Mesenchymal stem cell (in vitro differentiated cells and primary cell): ENCODE measurements at regions not wholly inside any gene's neighbourhood (a gene's known extent, or its start where the extent isn't known, plus 50 kb on each side); places are given as distances from the start of the nearest gene placed in this dataset.
"Not testable (repeated sequence)": the region's sequence is repeated elsewhere in the genome, so short reads cannot be mapped to it uniquely, and the experiment has no call there.

ENCODE experiments used
- DNase-seq: peaks from one replicate; pipeline ENCODE4 v3.0.0-alpha.2; 2013
- H2AFZ ChIP-seq: one replicate; pipeline ENCODE4 v1.6.1; 2013; ENCODE audit warnings: low read depth, mild to moderate bottlenecking, control low read depth, inconsistent platforms, low read length, moderate library complexity
- H2AK5ac ChIP-seq: 2 replicates; pipeline ENCODE4 v1.6.1; 2013; ENCODE audit warnings: low read length, moderate library complexity, mild to moderate bottlenecking, inconsistent platforms; ENCODE audit not compliant: severe bottlenecking
- H2BK120ac ChIP-seq: one replicate; pipeline ENCODE4 v1.6.1; 2013; ENCODE audit warnings: low read depth, mild to moderate bottlenecking, inconsistent platforms, low read length, moderate library complexity
- H2BK12ac ChIP-seq, 2 experiments: one replicate each; pipeline ENCODE4 v1.6.1; 2013; ENCODE audit warnings: inconsistent platforms in 2 of 2, low read length in 2 of 2, mild to moderate bottlenecking in 2 of 2, moderate library complexity in 2 of 2, control low read depth in 1 of 2
- H2BK15ac ChIP-seq: one replicate; pipeline ENCODE4 v1.6.1; 2013; ENCODE audit warnings: mild to moderate bottlenecking, low read depth, inconsistent platforms; ENCODE audit not compliant: poor library complexity, severe bottlenecking
- H2BK5ac ChIP-seq: 2 replicates; pipeline ENCODE4 v1.6.1; 2013; ENCODE audit warnings: low read depth, mild to moderate bottlenecking, low read length, control low read depth, inconsistent platforms; ENCODE audit not compliant: poor library complexity, severe bottlenecking
- H3K14ac ChIP-seq, 2 experiments: one replicate each; pipeline ENCODE4 v1.6.1; 2013; ENCODE audit warnings: inconsistent platforms in 2 of 2, low read length in 2 of 2, control low read depth in 1 of 2, mild to moderate bottlenecking in 1 of 2, moderate library complexity in 1 of 2
- H3K18ac ChIP-seq, 2 experiments: one replicate each; pipeline ENCODE4 v1.6.1; 2013; ENCODE audit warnings: inconsistent platforms in 2 of 2, low read length in 2 of 2, control low read depth in 1 of 2, low read depth in 1 of 2, mild to moderate bottlenecking in 1 of 2
- H3K23ac ChIP-seq, 2 experiments: one replicate each; pipeline ENCODE4 v1.6.1; 2013; ENCODE audit warnings: inconsistent platforms in 2 of 2, low read length in 2 of 2, mild to moderate bottlenecking in 2 of 2, moderate library complexity in 2 of 2, control low read depth in 1 of 2
- H3K27ac ChIP-seq: 2 replicates; pipeline ENCODE4 v1.5.1; 2013; ENCODE audit warnings: mild to moderate bottlenecking, moderate library complexity, low read length, control low read depth, inconsistent platforms; ENCODE audit not compliant: poor library complexity, severe bottlenecking
- H3K27me3 ChIP-seq, 2 experiments: 2 replicates each; pipeline versions ENCODE4 v1.6.1 to v1.7.0; 2013; ENCODE audit warnings: low read length in 2 of 2, mild to moderate bottlenecking in 2 of 2, moderate library complexity in 2 of 2, control low read depth in 1 of 2, inconsistent platforms in 1 of 2; ENCODE audit not compliant: control insufficient read depth in 1 of 2, insufficient read depth in 1 of 2
- H3K36me3 ChIP-seq, 2 experiments: 2 replicates each; pipeline versions ENCODE4 v1.6.1 to v1.7.0; 2013; ENCODE audit warnings: low read length in 2 of 2, control low read depth in 1 of 2, inconsistent platforms in 1 of 2, low read depth in 1 of 2, mild to moderate bottlenecking in 1 of 2; ENCODE audit not compliant: insufficient read depth in 2 of 2, control insufficient read depth in 1 of 2
- H3K4ac ChIP-seq, 2 experiments: one replicate each; pipeline ENCODE4 v1.6.1; 2013; ENCODE audit warnings: inconsistent platforms in 2 of 2, low read length in 2 of 2, mild to moderate bottlenecking in 2 of 2, moderate library complexity in 2 of 2, control low read depth in 1 of 2, low read depth in 1 of 2
- H3K4me1 ChIP-seq: 2 replicates; pipeline ENCODE4 v1.6.1; 2013; ENCODE audit warnings: low read depth, low read length, control low read depth; ENCODE audit not compliant: control insufficient read depth, insufficient read depth
- H3K4me2 ChIP-seq: 2 replicates; pipeline ENCODE4 v1.6.1; 2013; ENCODE audit warnings: low read length, mild to moderate bottlenecking, inconsistent platforms; ENCODE audit not compliant: poor library complexity, severe bottlenecking
- H3K4me3 ChIP-seq, 2 experiments: 2 replicates each; pipeline versions ENCODE4 v1.5.1 to v1.7.0; 2013; ENCODE audit warnings: low read length in 2 of 2, mild to moderate bottlenecking in 2 of 2, control low read depth in 1 of 2, low read depth in 1 of 2; ENCODE audit not compliant: insufficient read depth in 1 of 2
- H3K79me1 ChIP-seq: replicated peaks from 2 replicates; pipeline ENCODE4 v1.6.1; 2013; ENCODE audit warnings: mild to moderate bottlenecking, control low read depth, low read length, inconsistent platforms; ENCODE audit not compliant: poor library complexity, severe bottlenecking
- H3K9ac ChIP-seq: 2 replicates; pipeline ENCODE4 v1.7.0; 2013; ENCODE audit warnings: mild to moderate bottlenecking, low read length, moderate library complexity
- H3K9me3 ChIP-seq: 2 replicates; pipeline ENCODE4 v1.7.0; 2013; ENCODE audit warnings: mild to moderate bottlenecking, low read length; ENCODE audit not compliant: control insufficient read depth
- H4K8ac ChIP-seq: one replicate; pipeline ENCODE4 v1.6.1; 2013; ENCODE audit warnings: inconsistent platforms, mild to moderate bottlenecking, low read length, moderate library complexity
- H4K91ac ChIP-seq: one replicate; pipeline ENCODE4 v1.6.1; 2013; ENCODE audit warnings: mild to moderate bottlenecking, low read length, inconsistent platforms
- WGBS: methylation state at CpG from one replicate; pipeline ENCODE4 v1.1.7; 2013; ENCODE audit warnings: mixed read lengths; 5-methylcytosine and 5-hydroxymethylcytosine counted together

DNA sequence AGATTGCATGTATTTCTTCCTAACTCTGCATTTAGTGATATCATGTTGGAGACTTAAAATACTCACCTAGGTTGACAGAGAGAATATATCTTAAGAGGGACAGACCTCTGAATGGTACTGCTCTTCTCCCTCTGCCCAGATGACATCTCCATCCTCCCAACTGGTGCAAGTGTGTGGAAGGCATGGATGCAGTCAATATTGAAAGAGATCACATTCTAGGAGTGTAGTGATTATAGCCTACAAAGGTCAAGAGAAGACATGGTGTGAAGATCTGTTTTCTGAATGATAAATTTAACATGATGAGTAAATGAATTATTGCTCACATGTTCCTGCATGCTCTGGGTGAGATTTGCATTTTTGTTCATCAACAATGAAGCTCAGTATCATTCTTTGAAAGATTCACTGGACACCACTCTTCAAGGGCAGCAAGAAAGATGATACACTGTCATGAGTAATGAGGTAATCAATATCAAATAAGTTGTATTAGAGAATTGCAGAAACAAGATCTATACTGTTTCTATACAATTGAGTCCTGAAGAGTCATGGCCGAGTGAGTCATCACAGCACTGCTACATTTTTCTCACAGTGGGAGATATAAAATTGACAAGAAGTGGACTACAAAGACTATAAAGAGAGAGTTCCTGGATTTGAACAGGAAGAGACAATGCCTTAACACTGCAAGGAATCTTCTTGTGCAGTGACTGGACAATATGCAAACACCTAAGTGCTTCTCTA is 183.3 kb upstream of the KRR1 start:
- Histone ChIP-seq H3K9ac (no peak overlapping the region), H2BK12ac (no peak overlapping the region), H3K36me3 (no peaks in the 10 kb centered on the region), H3K4me1 (peaks cover 3% of the 10 kb centered on the region), H3K79me1 (no peaks in the 10 kb centered on the region), H3K18ac (no peak overlapping the region), H3K27ac (peak overlapping the region; percentile 7), H4K91ac (no peak overlapping the region), H3K23ac (no peak overlapping the region), H3K4me3 (no peak overlapping the region), H3K4me2 (no peak overlapping the region), H2BK120ac (no peak overlapping the region), H3K4ac (no peak overlapping the region), H3K27me3 (no peaks in the 10 kb centered on the region), H2AK5ac (peak overlapping the region; percentile 3), H2AFZ (no peak overlapping the region), H3K14ac (no peak overlapping the region), H2BK15ac (no peak overlapping the region), H2BK5ac (no peak overlapping the region), H3K9me3 (no peaks in the 10 kb centered on the region), H4K8ac (no peak overlapping the region)
- no peak for DNase-seq
- WGBS: 38% methylated on average over 1 of the region's 1 CpG

DNA sequence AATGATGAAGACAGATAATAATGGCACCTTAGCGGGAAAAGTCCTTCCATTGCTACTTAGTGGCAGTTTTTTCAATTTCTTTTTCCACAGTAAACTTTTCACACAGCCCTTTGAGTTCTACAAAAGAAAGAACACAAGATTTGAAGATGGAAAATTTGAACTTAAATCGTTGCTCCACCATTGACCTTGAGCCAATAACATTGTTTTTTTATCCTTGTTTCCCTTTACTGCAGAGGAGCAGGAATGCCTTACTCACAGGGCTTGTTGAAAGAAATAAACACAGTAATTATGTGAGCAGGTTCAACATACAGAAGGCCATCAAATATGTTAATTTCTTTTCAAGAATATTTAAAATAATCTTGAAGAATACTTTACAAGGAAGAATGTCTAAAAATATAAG is 181.5 kb upstream of the KRR1 start:
- Histone ChIP-seq H3K9ac (no peak overlapping the region), H3K4ac (no peak overlapping the region), H2BK12ac (no peak overlapping the region), H2AFZ (no peak overlapping the region), H3K23ac (no peak overlapping the region), H3K27ac (no peak overlapping the region), H3K18ac (no peak overlapping the region), H2BK5ac (no peak overlapping the region), H3K27me3 (no peaks in the 10 kb centered on the region), H4K91ac (no peak overlapping the region), H2BK120ac (no peak overlapping the region), H3K4me3 (no peak overlapping the region), H2BK15ac (no peak overlapping the region), H3K79me1 (no peaks in the 10 kb centered on the region), H3K9me3 (no peaks in the 10 kb centered on the region), H4K8ac (no peak overlapping the region), H3K14ac (no peak overlapping the region), H3K36me3 (no peaks in the 10 kb centered on the region), H3K4me1 (peaks cover 3% of the 10 kb centered on the region), H2AK5ac (no peak overlapping the region), H3K4me2 (no peak overlapping the region)
- 71% methylated on average over 1 of the region's 2 CpGs for WGBS
- DNase-seq: peak; percentile 32

DNA sequence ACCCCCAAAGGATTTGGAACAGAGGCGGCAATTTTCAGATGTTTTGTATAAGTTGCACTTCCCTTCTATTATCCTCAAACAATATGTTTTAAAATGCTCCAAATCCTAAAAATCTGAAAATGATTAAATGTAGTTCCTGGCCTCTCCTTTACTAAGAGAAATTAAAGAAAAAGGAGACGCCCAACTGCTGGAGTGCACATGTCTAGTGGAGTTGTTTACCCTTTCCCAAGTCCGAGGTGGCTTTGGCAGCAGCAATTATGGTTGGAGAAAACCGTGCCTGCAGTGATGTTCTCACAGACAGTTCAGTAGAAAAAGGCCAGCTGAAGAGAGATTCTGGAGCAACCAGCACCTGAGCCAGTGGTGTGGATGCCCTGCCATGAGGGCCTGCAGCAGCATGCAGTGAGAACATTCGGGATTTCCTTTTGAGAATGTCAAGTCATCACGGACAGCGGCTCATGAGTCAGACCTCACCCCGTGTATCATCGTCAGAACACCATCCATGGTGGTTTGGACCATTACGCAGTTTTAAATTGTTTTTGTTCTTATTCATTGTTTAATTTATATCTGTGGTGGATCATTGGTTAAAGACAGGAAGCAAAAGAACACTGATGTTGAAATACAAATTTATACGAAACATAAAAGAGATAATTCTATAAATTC is 179.0 kb upstream of the KRR1 start:
- H3K14ac ChIP-seq: no peak overlapping the region
- H2AK5ac ChIP-seq: no peak overlapping the region
- H3K23ac ChIP-seq: no peak overlapping the region
- H4K91ac ChIP-seq: peak overlapping the region; percentile 39
- peak; percentile 90 for DNase-seq
- no peaks in the 10 kb centered on the region for H3K9me3 ChIP-seq
- H3K27me3 ChIP-seq: no peaks in the 10 kb centered on the region
- H2AFZ ChIP-seq: no peak overlapping the region
- H3K4me2 ChIP-seq: no peak overlapping the region
- peak overlapping the region; percentile 84 for H3K9ac ChIP-seq
- no peak overlapping the region for H3K4me3 ChIP-seq
- WGBS: 78% methylated on average over 10 of the region's 11 CpGs
- peak overlapping the region; percentile 41 for H3K27ac ChIP-seq
- H2BK120ac ChIP-seq: no peak overlapping the region
- no peak overlapping the region for H2BK12ac ChIP-seq
- H3K4me1 ChIP-seq: peaks cover 3% of the 10 kb centered on the region
- H3K4ac ChIP-seq: peak overlapping the region in 1 of 2 experiments; percentile 24
- no peak overlapping the region for H2BK5ac ChIP-seq
- H2BK15ac ChIP-seq: no peak overlapping the region
- no peaks in the 10 kb centered on the region for H3K36me3 ChIP-seq
- H3K79me1 ChIP-seq: no peaks in the 10 kb centered on the region
- peak overlapping the region; percentile 49 for H4K8ac ChIP-seq
- peak overlapping the region in 1 of 2 experiments; percentile 62 for H3K18ac ChIP-seq

DNA sequence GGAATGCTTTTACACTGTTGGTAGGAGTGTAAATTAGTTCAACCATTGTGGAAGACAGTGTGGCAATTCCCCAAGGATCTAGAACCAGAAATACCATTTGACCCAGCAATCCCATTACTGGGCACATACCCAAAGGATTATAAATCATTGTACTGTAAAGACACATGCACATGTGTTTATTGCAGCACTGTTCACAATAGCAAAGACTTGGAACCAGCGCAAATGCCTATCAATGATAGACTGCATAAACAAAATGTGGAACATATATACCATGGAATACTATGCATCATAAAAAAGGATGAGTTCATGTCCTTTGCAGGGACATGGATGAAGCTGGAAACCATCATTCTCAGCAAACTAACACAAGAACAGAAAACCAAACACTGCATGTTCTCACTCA is 174.8 kb upstream of the KRR1 start:
- not testable (repeated sequence) for H3K27ac ChIP-seq, H3K9me3 ChIP-seq, H3K4me3 ChIP-seq, H3K4me1 ChIP-seq, H3K79me1 ChIP-seq, H3K23ac ChIP-seq, H2BK120ac ChIP-seq, H3K27me3 ChIP-seq, H3K18ac ChIP-seq, H3K14ac ChIP-seq, H3K4me2 ChIP-seq, H2BK5ac ChIP-seq, H2AFZ ChIP-seq, DNase-seq, H2AK5ac ChIP-seq, H4K91ac ChIP-seq, H3K36me3 ChIP-seq, H4K8ac ChIP-seq, H2BK12ac ChIP-seq, H3K4ac ChIP-seq, H2BK15ac ChIP-seq, H3K9ac ChIP-seq
- WGBS: no CpG with 5 or more reads among the region's 1 CpG
